Peyer's patch (tissue), 4 donors: ENCODE measurements at regions not wholly inside any gene's neighbourhood (a gene's known extent, or its start where the extent isn't known, plus 50 kb on each side); places are given as distances from the start of the nearest gene placed in this dataset.
"Not testable (repeated sequence)": the region's sequence is repeated elsewhere in the genome, so short reads cannot be mapped to it uniquely, and the experiment has no call there.

ENCODE experiments used
- DNase-seq, 3 donors: peaks; one replicate each; pipeline ENCODE4 v3.0.0-alpha.2; 2017 to 2019
- H3K27ac ChIP-seq, 4 donors: fragments of 200-600 bp; sonication (generic); one replicate each; pipeline ENCODE4 v1.5.1; 2016 to 2019
- H3K27me3 ChIP-seq, 2 donors: fragments of 200-600 bp; sonication (generic); one replicate each; pipeline ENCODE4 v1.5.1; 2019
- H3K36me3 ChIP-seq, 3 donors: fragments of 200-600 bp; sonication (generic); one replicate each; pipeline ENCODE4 v1.5.1; 2016 to 2019
- H3K4me1 ChIP-seq, 4 donors: fragments of 200-600 bp; sonication (generic); one replicate each; pipeline ENCODE4 v1.5.1; 2016 to 2019
- H3K4me3 ChIP-seq, 4 donors: fragments of 200-600 bp; sonication (generic); 1 replicate in 3 of 4; 2 replicates in 1 of 4; pipeline ENCODE4 v1.5.1; 2016 to 2019; ENCODE audit warnings: mild to moderate bottlenecking in 1 of 4
- H3K9me3 ChIP-seq, 4 donors: fragments of 200-600 bp; sonication (generic); one replicate each; pipeline ENCODE4 v1.5.1; 2016 to 2019; ENCODE audit warnings: mild to moderate bottlenecking in 1 of 4
- CTCF ChIP-seq, 6 experiments: fragments of 450-650 bp in 4 of 6; fragments of 200-600 bp in 2 of 6; sonication (generic) in 1 of 6; IDR thresholded peaks; one replicate each; pipeline ENCODE4 v1.5.1; 2017 to 2019; ENCODE audit warnings: antibody characterized with exemption in 6 of 6, mild to moderate bottlenecking in 3 of 6, moderate library complexity in 1 of 6
- POLR2A ChIP-seq, 2 donors: fragments of 450-650 bp; IDR thresholded peaks; one replicate each; pipeline ENCODE4 v1.5.1; 2017; ENCODE audit warnings: antibody characterized with exemption in 2 of 2, mild to moderate bottlenecking in 2 of 2, moderate library complexity in 2 of 2

DNA sequence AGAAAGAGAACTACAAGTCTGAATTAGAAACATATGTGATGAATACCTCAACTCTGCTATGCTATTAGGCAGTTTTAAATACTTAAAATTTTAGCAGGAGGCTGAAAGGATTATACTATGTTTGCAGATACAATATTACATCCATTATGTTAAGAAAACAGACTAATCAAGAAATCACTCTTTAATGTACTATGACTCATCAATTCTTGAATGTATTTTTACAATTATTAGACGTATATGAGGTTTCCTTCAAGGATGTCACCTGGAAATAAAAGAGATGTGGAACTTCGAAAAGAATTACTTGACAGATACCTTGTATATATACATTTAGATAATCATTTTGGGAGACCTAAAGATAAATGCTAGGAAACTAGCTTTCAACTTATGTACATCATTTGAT lies 835.6 kb upstream of the MIR17HG start:
- H3K9me3 ChIP-seq: no peaks in the 10 kb centered on the region
- no peak overlapping the region for H3K4me3 ChIP-seq
- no peak for DNase-seq
- no peak overlapping the region for H3K27ac ChIP-seq
- H3K27me3 ChIP-seq: no peaks in the 10 kb centered on the region
- H3K4me1 ChIP-seq: no peaks in the 10 kb centered on the region
- TF ChIP-seq CTCF (IDR thresholded peaks at IDR 0.05) (no peak), POLR2A (IDR thresholded peaks at IDR 0.05) (no peak)
- H3K36me3 ChIP-seq: no peaks in the 10 kb centered on the region

GRCh38 chr13:90514712-90515111 lies 832.8 kb upstream of the MIR17HG start:
- not testable (repeated sequence) for H3K4me3 ChIP-seq, H3K9me3 ChIP-seq, H3K27me3 ChIP-seq, H3K4me1 ChIP-seq, H3K36me3 ChIP-seq, H3K27ac ChIP-seq, DNase-seq

DNA sequence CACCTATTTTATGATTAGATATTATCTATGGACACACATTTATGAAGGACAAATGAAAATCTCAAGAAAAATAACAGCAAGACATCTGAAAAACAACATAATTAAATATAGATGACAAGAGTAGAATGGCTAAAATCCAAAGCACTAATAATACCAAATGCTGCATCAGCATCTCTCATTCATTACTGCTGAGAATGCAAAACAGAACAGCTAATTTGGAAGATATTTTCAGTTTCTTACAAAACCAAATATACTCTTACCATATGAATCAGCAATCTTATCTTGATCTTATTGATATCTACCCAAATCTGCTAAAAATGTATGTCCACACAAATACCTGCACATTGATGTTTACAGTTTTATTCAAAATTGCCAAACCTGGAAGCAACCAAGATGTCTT lies 829.1 kb upstream of the MIR17HG start:
- Histone ChIP-seq H3K27ac (no peak overlapping the region), H3K27me3 (no peaks in the 10 kb centered on the region), H3K36me3 (no peaks in the 10 kb centered on the region), H3K4me1 (no peaks in the 10 kb centered on the region), H3K9me3 (no peaks in the 10 kb centered on the region), H3K4me3 (no peak overlapping the region)
- TF ChIP-seq POLR2A (IDR thresholded peaks at IDR 0.05) (no peak), CTCF (IDR thresholded peaks at IDR 0.05) (no peak)
- DNase-seq: no peak

GRCh38 chr13:90519157-90519556 lies 828.3 kb upstream of the MIR17HG start:
- H3K36me3 ChIP-seq: no peaks in the 10 kb centered on the region
- no peaks in the 10 kb centered on the region for H3K9me3 ChIP-seq
- no peak overlapping the region for H3K27ac ChIP-seq
- no peak for DNase-seq
- H3K4me3 ChIP-seq: no peak overlapping the region
- no peaks in the 10 kb centered on the region for H3K27me3 ChIP-seq
- TF ChIP-seq POLR2A (IDR thresholded peaks at IDR 0.05): no peak
- no peak for TF ChIP-seq CTCF (IDR thresholded peaks at IDR 0.05)
- H3K4me1 ChIP-seq: no peaks in the 10 kb centered on the region

DNA sequence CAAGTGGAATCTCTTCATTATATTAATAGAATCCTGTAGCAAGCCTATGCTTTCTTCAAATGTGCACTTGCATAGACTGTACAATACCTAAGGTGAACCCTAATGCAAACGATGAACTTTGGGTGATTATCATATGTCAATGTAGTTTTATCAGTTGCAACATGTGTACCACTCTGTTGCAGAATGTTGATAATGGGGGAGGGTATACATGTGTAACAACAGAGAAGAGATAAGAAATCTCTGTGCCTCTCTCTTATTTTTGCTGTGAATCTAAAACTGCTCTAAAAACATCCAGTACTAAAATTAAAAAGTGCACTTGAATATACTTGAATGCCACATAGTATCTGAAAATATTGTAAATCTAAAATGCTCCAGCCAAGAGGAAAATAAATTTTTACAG lies 820.8 kb upstream of the MIR17HG start:
- no peaks in the 10 kb centered on the region for H3K4me1 ChIP-seq

DNA sequence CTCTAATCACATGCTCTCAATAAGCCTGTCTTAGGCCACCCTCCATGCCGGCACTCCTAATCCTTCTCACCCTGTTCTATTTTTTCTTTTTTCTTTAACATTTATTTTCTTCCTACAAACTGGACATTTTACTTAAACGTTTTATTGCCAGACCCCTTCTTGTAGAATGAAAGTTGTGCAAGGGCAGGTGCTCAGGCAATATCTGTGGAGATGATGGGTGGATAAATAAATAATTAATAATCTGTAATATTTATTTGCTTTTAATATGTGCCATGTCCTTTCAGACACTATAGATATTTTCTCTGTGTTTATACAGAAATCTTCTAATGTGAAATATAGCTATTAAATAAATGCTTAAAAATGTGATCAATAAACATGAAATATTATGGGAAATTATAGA lies 815.7 kb upstream of the MIR17HG start:
- H3K36me3 ChIP-seq: no peaks in the 10 kb centered on the region
- no peaks in the 10 kb centered on the region for H3K9me3 ChIP-seq
- H3K4me3 ChIP-seq: no peak overlapping the region
- no peaks in the 10 kb centered on the region for H3K4me1 ChIP-seq
- no peak for TF ChIP-seq POLR2A (IDR thresholded peaks at IDR 0.05)
- no peak for TF ChIP-seq CTCF (IDR thresholded peaks at IDR 0.05)
- H3K27ac ChIP-seq: no peak overlapping the region
- H3K27me3 ChIP-seq: no peaks in the 10 kb centered on the region
- no peak for DNase-seq

More for the DNA sequence above, 820.8 kb upstream of the MIR17HG start:
- Histone ChIP-seq H3K27me3 (no peaks in the 10 kb centered on the region), H3K9me3 (no peaks in the 10 kb centered on the region), H3K4me3 (no peak overlapping the region), H3K27ac (no peak overlapping the region), H3K36me3 (no peaks in the 10 kb centered on the region)
- DNase-seq: no peak
- TF ChIP-seq CTCF (IDR thresholded peaks at IDR 0.05) (no peak), POLR2A (IDR thresholded peaks at IDR 0.05) (no peak)
